ENCODE measurements at regions not wholly inside any gene's neighbourhood (a gene's known extent, or its start where the extent isn't known, plus 50 kb on each side); places are given as distances from the start of the nearest gene placed in this dataset.

- TF ChIP-seq, protein P1, sequence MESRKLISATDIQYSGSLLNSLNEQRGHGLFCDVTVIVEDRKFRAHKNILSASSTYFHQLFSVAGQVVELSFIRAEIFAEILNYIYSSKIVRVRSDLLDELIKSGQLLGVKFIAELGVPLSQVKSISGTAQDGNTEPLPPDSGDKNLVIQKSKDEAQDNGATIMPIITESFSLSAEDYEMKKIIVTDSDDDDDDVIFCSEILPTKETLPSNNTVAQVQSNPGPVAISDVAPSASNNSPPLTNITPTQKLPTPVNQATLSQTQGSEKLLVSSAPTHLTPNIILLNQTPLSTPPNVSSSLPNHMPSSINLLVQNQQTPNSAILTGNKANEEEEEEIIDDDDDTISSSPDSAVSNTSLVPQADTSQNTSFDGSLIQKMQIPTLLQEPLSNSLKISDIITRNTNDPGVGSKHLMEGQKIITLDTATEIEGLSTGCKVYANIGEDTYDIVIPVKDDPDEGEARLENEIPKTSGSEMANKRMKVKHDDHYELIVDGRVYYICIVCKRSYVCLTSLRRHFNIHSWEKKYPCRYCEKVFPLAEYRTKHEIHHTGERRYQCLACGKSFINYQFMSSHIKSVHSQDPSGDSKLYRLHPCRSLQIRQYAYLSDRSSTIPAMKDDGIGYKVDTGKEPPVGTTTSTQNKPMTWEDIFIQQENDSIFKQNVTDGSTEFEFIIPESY (CRISPR knock-in tag; IDR thresholded peaks at IDR 0.05), result no peak
These were observed 258.3 kb upstream of the STXBP6 start (continued) for GRCh38 chr14:25308244-25308643.

DNA sequence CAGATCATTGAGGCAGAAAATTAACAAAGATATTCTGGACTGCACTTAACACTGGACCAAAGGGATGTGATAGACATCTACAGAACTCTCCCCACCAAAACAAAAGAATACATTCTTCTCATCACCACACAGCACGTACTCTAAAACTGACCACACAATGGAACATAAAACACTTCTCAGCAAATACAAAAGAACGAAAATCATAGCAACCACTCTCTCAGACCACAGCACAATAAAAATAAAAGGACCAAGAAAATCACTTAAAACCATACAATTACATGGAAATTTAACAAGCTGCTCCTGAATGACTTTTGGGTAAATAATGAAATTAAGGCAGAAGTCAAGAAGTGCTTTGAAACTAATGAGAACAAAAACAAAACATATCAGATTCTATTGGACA is 254.0 kb upstream of the STXBP6 start:
- H2AFZ ChIP-seq (ENCODE audit: low read depth, low read length), result no peak overlapping the region
- intact Hi-C loops (cut with micrococcal nuclease), result no loop called here
- no peak overlapping the region for H3K4me2 ChIP-seq (ENCODE audit: insufficient read depth, low read length)
- no TSS peak for BruUV-seq (replicated peaks)
- ChIA-PET POLR2A (no interaction called here), CTCF (ENCODE audit: low intra/inter-chr PET ratio) (no interaction called here)
- no peak overlapping the region for H3K4me3 ChIP-seq
- no peaks in the 10 kb centered on the region for H4K20me1 ChIP-seq (replicated peaks; ENCODE audit: control insufficient read depth, insufficient read depth, low read length)
- H3K9ac ChIP-seq (ENCODE audit: insufficient read depth in 1 of 2, low read depth in 2 of 2, low read length in 2 of 2), result no peak overlapping the region
- 0% methylated on average over 2 of the region's 2 CpGs for WGBS (ENCODE audit: insufficient coverage, low coverage, missing lambda C conversion rate)
- DNase-seq (ENCODE audit: extremely low read depth in 1 of 4, low spot score in 3 of 4), result no peak
- ATAC-seq, result no peak
- no peak overlapping the region for H3K27ac ChIP-seq (ENCODE audit: extremely low read depth, low read depth, low read length)
- TF ChIP-seq ZNF212 (CRISPR knock-in tag; IDR thresholded peaks at IDR 0.05) (no peak), TAF9B (IDR thresholded peaks at IDR 0.05; ENCODE audit: partially characterized antibody) (no peak)
- TF ChIP-seq, protein P2, sequence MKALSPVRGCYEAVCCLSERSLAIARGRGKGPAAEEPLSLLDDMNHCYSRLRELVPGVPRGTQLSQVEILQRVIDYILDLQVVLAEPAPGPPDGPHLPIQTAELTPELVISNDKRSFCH (CRISPR knock-in tag; IDR thresholded peaks at IDR 0.05), result no peak
- TF ChIP-seq, protein P2 (tag; IDR thresholded peaks at IDR 0.05), result no peak
- TF ChIP-seq, protein P3, sequence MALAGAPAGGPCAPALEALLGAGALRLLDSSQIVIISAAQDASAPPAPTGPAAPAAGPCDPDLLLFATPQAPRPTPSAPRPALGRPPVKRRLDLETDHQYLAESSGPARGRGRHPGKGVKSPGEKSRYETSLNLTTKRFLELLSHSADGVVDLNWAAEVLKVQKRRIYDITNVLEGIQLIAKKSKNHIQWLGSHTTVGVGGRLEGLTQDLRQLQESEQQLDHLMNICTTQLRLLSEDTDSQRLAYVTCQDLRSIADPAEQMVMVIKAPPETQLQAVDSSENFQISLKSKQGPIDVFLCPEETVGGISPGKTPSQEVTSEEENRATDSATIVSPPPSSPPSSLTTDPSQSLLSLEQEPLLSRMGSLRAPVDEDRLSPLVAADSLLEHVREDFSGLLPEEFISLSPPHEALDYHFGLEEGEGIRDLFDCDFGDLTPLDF (CRISPR knock-in tag; IDR thresholded peaks at IDR 0.05), result no peak
- no peaks in the 10 kb centered on the region for H3K4me1 ChIP-seq (replicated peaks in 1 of 2; ENCODE audit: control insufficient read depth in 2 of 2, insufficient read depth in 2 of 2, low read length in 2 of 2)
- H3K9me3 ChIP-seq (replicated peaks; ENCODE audit: control insufficient read depth, insufficient read depth, low read depth, low read length), result no peaks in the 10 kb centered on the region
- in situ Hi-C loops (cut with MboI), result no loop called here
- no peaks in the 10 kb centered on the region for H3K9me1 ChIP-seq (ENCODE audit: control insufficient read depth, insufficient read depth, low read length)
- FAIRE-seq, result no peak
- H3K79me2 ChIP-seq (ENCODE audit: control insufficient read depth, insufficient read depth, low read length), result no peaks in the 10 kb centered on the region
- H3K36me3 ChIP-seq (ENCODE audit: control insufficient read depth, insufficient read depth, low read length), result no peaks in the 10 kb centered on the region
- H3K27me3 ChIP-seq (ENCODE audit: control insufficient read depth in 2 of 2, insufficient read depth in 2 of 2, low read length in 2 of 2), result no peaks in the 10 kb centered on the region

All from K562 (cell line).